ENCODE measurements at regions not wholly inside any gene's neighbourhood (a gene's known extent, or its start where the extent isn't known, plus 50 kb on each side); places are given as distances from the start of the nearest gene placed in this dataset.

GRCh38 chr14:66228267-66228970 is 257.8 kb upstream of the CCDC196 start:
- Mint-ChIP-seq H3K4me3 (no peak overlapping the region), H3K9me3 (peaks cover 29% of the 10 kb centered on the region), H3K27ac (no peak overlapping the region), H3K4me1 (peaks cover 3% of the 10 kb centered on the region), H3K27me3 (ENCODE audit: low read depth) (no peaks in the 10 kb centered on the region), H3K36me3 (no peaks in the 10 kb centered on the region)
- DNase-seq (ENCODE audit: low spot score in 2 of 2, unreplicated experiment in 2 of 2): no peak
- TF ChIP-seq CTCF (IDR thresholded peaks at IDR 0.05; ENCODE audit: unreplicated experiment): no peak

GRCh38 chr14:66231820-66232219 is 254.4 kb upstream of the CCDC196 start:
- no peak overlapping the region for H3K4me3 Mint-ChIP-seq
- no peak for DNase-seq (ENCODE audit: low spot score in 2 of 2, unreplicated experiment in 2 of 2)
- no peaks in the 10 kb centered on the region for H3K36me3 Mint-ChIP-seq
- peaks cover 4% of the 10 kb centered on the region for H3K27me3 Mint-ChIP-seq (ENCODE audit: low read depth)
- peaks cover 13% of the 10 kb centered on the region for H3K4me1 Mint-ChIP-seq
- H3K27ac Mint-ChIP-seq: no peak overlapping the region
- peaks cover 20% of the 10 kb centered on the region for H3K9me3 Mint-ChIP-seq
- no peak for TF ChIP-seq CTCF (IDR thresholded peaks at IDR 0.05; ENCODE audit: unreplicated experiment)

- H3K27me3 Mint-ChIP-seq (ENCODE audit: low read depth): peaks cover 18% of the 10 kb centered on the region
- no peak for DNase-seq (ENCODE audit: low spot score in 2 of 2, unreplicated experiment in 2 of 2)
Observed at GRCh38 chr14:66233591-66233990, 252.6 kb upstream of the CCDC196 start.

GRCh38 chr14:66234411-66234810 is 251.8 kb upstream of the CCDC196 start:
- TF ChIP-seq CTCF (IDR thresholded peaks at IDR 0.05; ENCODE audit: unreplicated experiment): no peak
- Mint-ChIP-seq H3K9me3 (no peaks in the 10 kb centered on the region), H3K4me1 (peaks cover 13% of the 10 kb centered on the region), H3K4me3 (no peak overlapping the region), H3K36me3 (no peaks in the 10 kb centered on the region), H3K27me3 (ENCODE audit: low read depth) (peaks cover 23% of the 10 kb centered on the region), H3K27ac (no peak overlapping the region)
- DNase-seq (ENCODE audit: low spot score in 2 of 2, unreplicated experiment in 2 of 2): no peak

More at GRCh38 chr14:66233591-66233990, 252.6 kb upstream of the CCDC196 start:
- H3K9me3 Mint-ChIP-seq: peaks cover 5% of the 10 kb centered on the region
- TF ChIP-seq CTCF (IDR thresholded peaks at IDR 0.05; ENCODE audit: unreplicated experiment): no peak
- H3K36me3 Mint-ChIP-seq: no peaks in the 10 kb centered on the region
- no peak overlapping the region for H3K27ac Mint-ChIP-seq
- H3K4me3 Mint-ChIP-seq: no peak overlapping the region
- H3K4me1 Mint-ChIP-seq: peaks cover 13% of the 10 kb centered on the region

GRCh38 chr14:66237741-66238140 is 248.4 kb upstream of the CCDC196 start:
- Mint-ChIP-seq H3K9me3 (no peaks in the 10 kb centered on the region), H3K4me3 (no peak overlapping the region), H3K36me3 (no peaks in the 10 kb centered on the region), H3K27me3 (ENCODE audit: low read depth) (peaks cover 25% of the 10 kb centered on the region), H3K4me1 (peaks cover 13% of the 10 kb centered on the region), H3K27ac (no peak overlapping the region)
- DNase-seq (ENCODE audit: low spot score in 2 of 2, unreplicated experiment in 2 of 2): no peak
- TF ChIP-seq CTCF (IDR thresholded peaks at IDR 0.05; ENCODE audit: unreplicated experiment): no peak
